HepG2 (cell line): ENCODE measurements at regions not wholly inside any gene's neighbourhood (a gene's known extent, or its start where the extent isn't known, plus 50 kb on each side); places are given as distances from the start of the nearest gene placed in this dataset.

ENCODE experiments used
- ATAC-seq: fragments of 200-7000 bp; cut with Tn5 transposase; 3 replicates; pipeline ENCODE4 v1.9.1; 2020; ENCODE audit warnings: mild to moderate bottlenecking, moderate library complexity
- BruUV-seq: library from RNA; stranded (reverse); fragments of 400-500 nt; replicated peaks from 2 replicates; lab custom pipeline; 2021; lab: Mats Ljungman, UMichigan
- CTCF ChIA-PET: fragments of 300-600 bp; formaldehyde crosslinking; extraction: SDS; loops from one replicate; lab custom pipeline; 2021; ENCODE audit warnings: low total read pairs, inconsistent platforms, low intra/inter-chr PET ratio; lab: Yijun Ruan, JAX
- POLR2A ChIA-PET: fragments of 350-600 bp; sonication (Branson Sonifier 250); formaldehyde crosslinking; loops from one replicate; lab custom pipeline; 2020; ENCODE audit warnings: antibody characterized with exemption, inconsistent platforms; lab: Yijun Ruan, JAX
- DNase-seq: peaks from one replicate; pipeline ENCODE4 v3.0.0-alpha.2; 2015; ENCODE audit warnings: low spot score
- FAIRE-seq: peaks from 3 replicates; lab custom pipeline; 2011; peaks lifted over from hg19 to GRCh38; lab: Jason Lieb, UNC
- H2AFZ ChIP-seq: one replicate; pipeline ENCODE4 v1.6.1; 2011; ENCODE audit warnings: low read length, inconsistent platforms
- H3K27ac ChIP-seq: fragments of 300-600 bp; 3 replicates; pipeline ENCODE4 v1.8.0; 2011; ENCODE audit warnings: mixed run types, mild to moderate bottlenecking, mixed read lengths, low read length, inconsistent platforms; ENCODE audit not compliant: insufficient read depth; ENCODE audit errors: extremely low read length
- H3K27me3 ChIP-seq, 2 experiments: fragments of 200-600 bp in 1 of 2; 2 replicates in 1 of 2; 3 replicates in 1 of 2; pipeline versions ENCODE4 v1.6.0 to v1.8.0; 2011; ENCODE audit warnings: low read length in 2 of 2, mild to moderate bottlenecking in 2 of 2, moderate library complexity in 2 of 2, inconsistent platforms in 1 of 2; ENCODE audit not compliant: insufficient read depth in 2 of 2, control insufficient read depth in 1 of 2
- H3K36me3 ChIP-seq, 2 experiments: fragments of 200-600 bp in 1 of 2; replicated peaks in 1 of 2; 2 replicates in 1 of 2; 3 replicates in 1 of 2; pipeline versions ENCODE4 v1.5.1 to v1.8.0; 2011; ENCODE audit warnings: low read length in 2 of 2, inconsistent platforms in 1 of 2; ENCODE audit not compliant: insufficient read depth in 2 of 2, control insufficient read depth in 1 of 2
- H3K4me1 ChIP-seq: 2 replicates; pipeline ENCODE4 v1.5.1; 2012; ENCODE audit warnings: low read length, inconsistent platforms; ENCODE audit not compliant: insufficient read depth
- H3K4me2 ChIP-seq: 2 replicates; pipeline ENCODE4 v1.6.0; 2011; ENCODE audit warnings: low read depth, low read length, inconsistent platforms
- H3K4me3 ChIP-seq, 3 experiments: fragments of 200-600 bp in 1 of 3; sonication (generic), shearing (Covaris generic) in 1 of 3; replicated peaks in 1 of 3; 2 replicates each; pipeline ENCODE4 v1.5.1; 2011 to 2016; ENCODE audit warnings: low read length in 3 of 3, inconsistent platforms in 2 of 3, low read depth in 2 of 3, mild to moderate bottlenecking in 2 of 3, control low read depth in 1 of 3, mixed read lengths in 1 of 3; ENCODE audit not compliant: insufficient read depth in 1 of 3
- H3K79me2 ChIP-seq: one replicate; pipeline ENCODE4 v1.6.1; 2011; ENCODE audit warnings: low read length, inconsistent platforms; ENCODE audit not compliant: insufficient read depth
- H3K9ac ChIP-seq: 2 replicates; pipeline ENCODE4 v1.6.0; 2011; ENCODE audit warnings: mild to moderate bottlenecking, low read depth, low read length, inconsistent platforms; ENCODE audit not compliant: insufficient read depth
- H3K9me3 ChIP-seq: 2 replicates; pipeline ENCODE4 v1.5.1; 2012; ENCODE audit warnings: mild to moderate bottlenecking, low read length
- H4K20me1 ChIP-seq: 2 replicates; pipeline ENCODE4 v1.6.0; 2011; ENCODE audit warnings: inconsistent platforms, mild to moderate bottlenecking, low read length, moderate library complexity; ENCODE audit not compliant: insufficient read depth
- FOXM1 ChIP-seq: sonication (generic); formaldehyde crosslinking; IDR thresholded peaks from 2 replicates; pipeline ENCODE4 v1.5.0; 2020; ENCODE audit warnings: missing genetic modification reagents
- HNF4G ChIP-seq, 2 experiments: sonication (generic) in 1 of 2; formaldehyde crosslinking in 1 of 2; IDR thresholded peaks; 2 replicates each; pipeline versions ENCODE4 v1.4.0 to v1.6.1; 2011 to 2020; ENCODE audit warnings: borderline replicate concordance in 2 of 2, low read depth in 2 of 2, mild to moderate bottlenecking in 2 of 2, low read length in 1 of 2, missing genetic modification reagents in 1 of 2, moderate library complexity in 1 of 2
- MAFK ChIP-seq, 2 experiments: IDR thresholded peaks in 1 of 2; conservative IDR thresholded peaks in 1 of 2; 2 replicates each; pipeline ENCODE4 v1.6.1; 2011; ENCODE audit warnings: improper control_type of control experiment in 2 of 2, low read length in 2 of 2
- PCBP2 ChIP-seq: fragments of 200-400 bp; formaldehyde crosslinking; optimal IDR thresholded peaks from 2 replicates; pipeline ENCODE3; 2018; ENCODE audit warnings: low read length, low read depth; ENCODE audit not compliant: poor library complexity, severe bottlenecking
- PHF21A ChIP-seq: sonication (generic); formaldehyde crosslinking; IDR thresholded peaks from 2 replicates; pipeline ENCODE4 v1.5.0; 2020; ENCODE audit warnings: mild to moderate bottlenecking, missing genetic modification reagents
- WGBS: methylation state at CpG from one replicate; pipeline ENCODE4 v1.1.6; 2017; ENCODE audit warnings: low lambda C conversion rate; 5-methylcytosine and 5-hydroxymethylcytosine counted together
- in situ Hi-C: cut with HindIII; loops from 2 replicates; pipeline ENCODE4 v1.10.0; 2017; ENCODE audit warnings: low pct_unique_long_range_greater_than_20kb; ENCODE audit not compliant: extremely low pct_ligation_motif_present
- intact Hi-C: fragments of 100-400 bp; cut with micrococcal nuclease; formaldehyde crosslinking; loops from one replicate; pipeline ENCODE4 v1.10.0; 2022; ENCODE audit not compliant: unreplicated experiment
- TF ChIP-seq, protein P1 (sequence below): sonication (generic); formaldehyde crosslinking; IDR thresholded peaks from 2 replicates; pipeline ENCODE4 v1.5.0; 2020; ENCODE audit warnings: mild to moderate bottlenecking, missing genetic modification reagents

DNA sequence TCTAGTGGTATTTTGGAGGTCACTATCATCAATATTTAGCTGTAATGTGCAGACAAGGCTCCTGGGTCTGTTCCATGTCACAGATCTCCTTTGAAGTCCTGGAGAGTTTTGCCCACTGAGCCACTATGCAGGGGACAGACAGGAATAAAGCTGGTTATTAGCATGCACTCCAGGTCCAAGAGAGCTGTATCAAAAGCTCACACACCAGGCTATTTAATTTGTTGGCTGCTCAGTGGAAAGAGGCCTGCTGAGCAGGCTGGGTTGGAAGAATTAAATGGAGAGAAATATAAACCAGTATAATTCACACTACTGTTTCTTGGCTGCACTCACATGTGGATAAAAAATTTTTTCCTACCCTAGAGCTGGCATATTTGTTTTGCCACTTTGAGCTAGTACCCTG is 113.8 kb upstream of the TAF11L2 start:
- Histone ChIP-seq H3K36me3 (no peaks in the 10 kb centered on the region), H3K9ac (no peak overlapping the region), H3K9me3 (no peaks in the 10 kb centered on the region), H3K4me2 (no peak overlapping the region), H3K4me3 (no peak overlapping the region), H3K4me1 (no peaks in the 10 kb centered on the region), H2AFZ (no peak overlapping the region), H3K79me2 (no peaks in the 10 kb centered on the region), H3K27ac (no peak overlapping the region), H4K20me1 (no peaks in the 10 kb centered on the region), H3K27me3 (no peaks in the 10 kb centered on the region)
- BruUV-seq = no TSS peak
- intact Hi-C loops (no loop called here), in situ Hi-C loops (no loop called here)
- no peak for ATAC-seq
- ChIA-PET POLR2A (no interaction called here), CTCF (no interaction called here)
- TF ChIP-seq HNF4G (IDR thresholded peaks at IDR 0.05; ENCODE audit: borderline replicate concordance, low read depth, low read length) (no peak), HNF4G (CRISPR knock-in tag; IDR thresholded peaks at IDR 0.05; ENCODE audit: borderline replicate concordance, low read depth) (no peak), FOXM1 (CRISPR knock-in tag) (no peak), PCBP2 (no peak)
- TF ChIP-seq, protein P1, sequence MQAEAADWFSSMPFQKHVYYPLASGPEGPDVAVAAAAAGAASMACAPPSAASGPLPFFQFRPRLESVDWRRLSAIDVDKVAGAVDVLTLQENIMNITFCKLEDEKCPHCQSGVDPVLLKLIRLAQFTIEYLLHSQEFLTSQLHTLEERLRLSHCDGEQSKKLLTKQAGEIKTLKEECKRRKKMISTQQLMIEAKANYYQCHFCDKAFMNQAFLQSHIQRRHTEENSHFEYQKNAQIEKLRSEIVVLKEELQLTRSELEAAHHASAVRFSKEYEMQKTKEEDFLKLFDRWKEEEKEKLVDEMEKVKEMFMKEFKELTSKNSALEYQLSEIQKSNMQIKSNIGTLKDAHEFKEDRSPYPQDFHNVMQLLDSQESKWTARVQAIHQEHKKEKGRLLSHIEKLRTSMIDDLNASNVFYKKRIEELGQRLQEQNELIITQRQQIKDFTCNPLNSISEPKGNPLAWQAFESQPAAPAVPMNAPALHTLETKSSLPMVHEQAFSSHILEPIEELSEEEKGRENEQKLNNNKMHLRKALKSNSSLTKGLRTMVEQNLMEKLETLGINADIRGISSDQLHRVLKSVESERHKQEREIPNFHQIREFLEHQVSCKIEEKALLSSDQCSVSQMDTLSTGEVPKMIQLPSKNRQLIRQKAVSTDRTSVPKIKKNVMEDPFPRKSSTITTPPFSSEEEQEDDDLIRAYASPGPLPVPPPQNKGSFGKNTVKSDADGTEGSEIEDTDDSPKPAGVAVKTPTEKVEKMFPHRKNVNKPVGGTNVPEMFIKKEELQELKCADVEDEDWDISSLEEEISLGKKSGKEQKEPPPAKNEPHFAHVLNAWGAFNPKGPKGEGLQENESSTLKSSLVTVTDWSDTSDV (CRISPR knock-in tag) = no peak
- no peak for DNase-seq
- no peak for FAIRE-seq

DNA sequence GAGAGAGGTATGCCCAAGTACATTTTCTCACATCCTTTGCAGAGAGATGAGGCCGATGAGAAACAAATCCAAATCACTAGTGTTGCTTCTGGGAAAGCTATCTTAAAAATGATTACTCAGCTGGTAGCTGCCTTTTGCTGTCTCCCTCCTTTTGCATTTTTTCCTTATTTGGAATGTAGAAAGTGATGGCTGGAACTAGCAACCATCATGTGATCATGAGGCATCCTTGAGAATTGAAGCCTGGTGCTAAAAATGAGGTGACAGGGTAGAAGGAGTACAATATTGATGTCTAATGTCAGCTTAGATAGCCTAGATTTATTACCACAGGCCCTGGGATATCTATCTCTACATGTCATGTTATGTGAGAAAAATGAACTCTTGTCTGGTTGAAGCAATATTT is 109.3 kb upstream of the TAF11L2 start:
- intact Hi-C loops = no loop called here
- Histone ChIP-seq H3K27me3 (no peaks in the 10 kb centered on the region), H4K20me1 (no peaks in the 10 kb centered on the region), H3K36me3 (no peaks in the 10 kb centered on the region), H3K4me3 (no peak overlapping the region), H3K9ac (no peak overlapping the region), H3K4me2 (no peak overlapping the region), H3K79me2 (no peaks in the 10 kb centered on the region)
- 7% methylated on average over 1 of the region's 1 CpG for WGBS
- no TSS peak for BruUV-seq
- CTCF ChIA-PET = no interaction called here
- DNase-seq (no peak), ATAC-seq (no peak)
- in situ Hi-C loops = no loop called here
- no peak for TF ChIP-seq PHF21A (CRISPR knock-in tag)
- TF ChIP-seq MAFK (conservative IDR thresholded peaks at IDR 0.05 in 1 of 2, IDR thresholded peaks at IDR 0.05 in 1 of 2; ENCODE audit: low read length in 2 of 2) = peak in 1 of 2 experiments; percentile 10; a peak in 1 of 4 replicates
- TF ChIP-seq, all 625 proteins: peak for 1
- no peak overlapping the region for H2AFZ ChIP-seq
- no peak for FAIRE-seq
- H3K4me1 ChIP-seq = no peaks in the 10 kb centered on the region
- no peak overlapping the region for H3K27ac ChIP-seq
- H3K9me3 ChIP-seq = no peaks in the 10 kb centered on the region
- POLR2A ChIA-PET = no interaction called here
